ENCODE measurements at regions not wholly inside any gene's neighbourhood (a gene's known extent, or its start where the extent isn't known, plus 50 kb on each side); places are given as distances from the start of the nearest gene placed in this dataset.

- no peak for TF ChIP-seq ZNF532 (CRISPR knock-in tag; IDR thresholded peaks at IDR 0.05; ENCODE audit: borderline replicate concordance)
- no peak for TF ChIP-seq ETV6 (CRISPR knock-in tag; IDR thresholded peaks at IDR 0.05)
- TF ChIP-seq HMGXB4 (CRISPR knock-in tag; IDR thresholded peaks at IDR 0.05) = no peak
- TF ChIP-seq RORB (CRISPR knock-in tag; IDR thresholded peaks at IDR 0.05) = no peak
- TF ChIP-seq TEAD4 (CRISPR knock-in tag; IDR thresholded peaks at IDR 0.05) = no peak
- TF ChIP-seq RELA (CRISPR knock-in tag; IDR thresholded peaks at IDR 0.05; ENCODE audit: borderline replicate concordance) = no peak
- TF ChIP-seq JUN (CRISPR knock-in tag; IDR thresholded peaks at IDR 0.05) = no peak
- TF ChIP-seq ZNF281 (CRISPR knock-in tag; IDR thresholded peaks at IDR 0.05) = no peak
- no peak for TF ChIP-seq E2F5 (CRISPR knock-in tag; IDR thresholded peaks at IDR 0.05)
- TF ChIP-seq TEAD1 (CRISPR knock-in tag; IDR thresholded peaks at IDR 0.05) = no peak
Measured at GRCh38 chr7:90094030-90094429, 60.2 kb upstream of the STEAP1 start (continued).

All from WTC11 (cell line).